WTC11 (cell line): ENCODE measurements at regions not wholly inside any gene's neighbourhood (a gene's known extent, or its start where the extent isn't known, plus 50 kb on each side); places are given as distances from the start of the nearest gene placed in this dataset.

Source experiments
- ATAC-seq: fragments of 200-7000 bp; cut with Tn5 transposase; 2 replicates; pipeline ENCODE4 v1.10.0; 2021; ENCODE audit warnings: mild to moderate bottlenecking, moderate library complexity
- CTCF ChIA-PET: fragments of 300-600 bp; sonication (Branson Sonifier 250); formaldehyde crosslinking; loops from one replicate; lab custom pipeline; 2021; ENCODE audit warnings: antibody characterized with exemption; lab: Charles Lee
- POLR2A ChIA-PET: fragments of 350-600 bp; sonication (Branson Sonifier 250); formaldehyde crosslinking; loops from one replicate; lab custom pipeline; 2021; ENCODE audit warnings: antibody characterized with exemption; lab: Charles Lee
- DNase-seq: peaks from one replicate; pipeline ENCODE4 v3.0.0; 2021; ENCODE audit warnings: low spot score
- H3K27ac Mint-ChIP-seq: 2 replicates; pipeline ENCODE4 v1.8.0; 2021; ENCODE audit warnings: mixed read lengths
- H3K27me3 Mint-ChIP-seq: 2 replicates; pipeline ENCODE4 v1.8.0; 2021; ENCODE audit warnings: low read depth, mild to moderate bottlenecking, moderate library complexity, mixed read lengths
- H3K36me3 Mint-ChIP-seq: 2 replicates; pipeline ENCODE4 v1.8.0; 2021; ENCODE audit warnings: mixed read lengths
- H3K4me1 Mint-ChIP-seq: 2 replicates; pipeline ENCODE4 v1.8.0; 2022; ENCODE audit warnings: mixed read lengths
- H3K4me3 Mint-ChIP-seq: 2 replicates; pipeline ENCODE4 v1.8.0; 2021; ENCODE audit warnings: mild to moderate bottlenecking, moderate library complexity, mixed read lengths
- H3K9me3 Mint-ChIP-seq: 2 replicates; pipeline ENCODE4 v1.8.0; 2021; ENCODE audit warnings: mixed read lengths
- ATF1 ChIP-seq: sonication (generic); formaldehyde crosslinking; IDR thresholded peaks from 2 replicates; pipeline ENCODE4 v1.8.1; 2023; ENCODE audit warnings: mild to moderate bottlenecking, moderate library complexity, missing genetic modification reagents
- CDX4 ChIP-seq: fragments of 250-450 bp; sonication (Bioruptor Pico); IDR thresholded peaks from 2 replicates; pipeline ENCODE4 v1.9.0; 2021; ENCODE audit warnings: moderate library complexity, mild to moderate bottlenecking, inconsistent platforms, borderline replicate concordance
- CREB1 ChIP-seq: sonication (generic); formaldehyde crosslinking; IDR thresholded peaks from 2 replicates; pipeline ENCODE4 v1.8.0; 2023; ENCODE audit warnings: mild to moderate bottlenecking, missing genetic modification reagents
- CREM ChIP-seq: sonication (generic); formaldehyde crosslinking; IDR thresholded peaks from 2 replicates; pipeline ENCODE4 v1.8.1; 2022; ENCODE audit warnings: mild to moderate bottlenecking, missing genetic modification reagents, moderate library complexity
- EMX1 ChIP-seq: fragments of 250-450 bp; sonication (Bioruptor Pico); IDR thresholded peaks from 2 replicates; pipeline ENCODE4 v1.8.0; 2021; ENCODE audit warnings: mild to moderate bottlenecking
- ESRRA ChIP-seq: sonication (generic); formaldehyde crosslinking; IDR thresholded peaks from 2 replicates; pipeline ENCODE4 v1.8.1; 2022; ENCODE audit warnings: mild to moderate bottlenecking, missing genetic modification reagents, borderline replicate concordance
- IRF2 ChIP-seq: sonication (generic); formaldehyde crosslinking; IDR thresholded peaks from 2 replicates; pipeline ENCODE4 v1.8.0; 2022; ENCODE audit warnings: low read depth, missing genetic modification reagents, borderline replicate concordance
- JAZF1 ChIP-seq: fragments of 250-450 bp; sonication (Bioruptor Pico); IDR thresholded peaks from 2 replicates; pipeline ENCODE4 v1.9.0; 2021; ENCODE audit warnings: moderate library complexity, mild to moderate bottlenecking, inconsistent platforms
- KAT7 ChIP-seq: sonication (generic); formaldehyde crosslinking; IDR thresholded peaks from 2 replicates; pipeline ENCODE4 v1.8.1; 2023; ENCODE audit warnings: missing genetic modification reagents, mild to moderate bottlenecking, borderline replicate concordance
- MYBL2 ChIP-seq: sonication (generic); formaldehyde crosslinking; IDR thresholded peaks from 2 replicates; pipeline ENCODE4 v1.8.1; 2023; ENCODE audit warnings: mild to moderate bottlenecking, moderate library complexity, missing genetic modification reagents
- NFE2L1 ChIP-seq: sonication (generic); formaldehyde crosslinking; IDR thresholded peaks from 2 replicates; pipeline ENCODE4 v1.8.1; 2023; ENCODE audit warnings: missing genetic modification reagents
- NR3C1 ChIP-seq: sonication (generic); formaldehyde crosslinking; conservative IDR thresholded peaks from 2 replicates; pipeline ENCODE4 v1.8.1; 2023; ENCODE audit warnings: low read depth, mild to moderate bottlenecking, missing genetic modification reagents
- SMAD4 ChIP-seq: sonication (generic); formaldehyde crosslinking; IDR thresholded peaks from 2 replicates; pipeline ENCODE4 v1.8.0; 2022; ENCODE audit warnings: mild to moderate bottlenecking, missing genetic modification reagents
- TP53 ChIP-seq: sonication (generic); formaldehyde crosslinking; IDR thresholded peaks from 2 replicates; pipeline ENCODE4 v1.8.1; 2023; ENCODE audit warnings: mild to moderate bottlenecking, missing genetic modification reagents
- ZNF138 ChIP-seq: sonication (generic); formaldehyde crosslinking; conservative IDR thresholded peaks from 2 replicates; pipeline ENCODE4 v1.8.1; 2022; ENCODE audit warnings: mild to moderate bottlenecking, moderate library complexity, missing genetic modification reagents
- ZNF396 ChIP-seq: fragments of 250-450 bp; sonication (Bioruptor Pico); IDR thresholded peaks from 2 replicates; pipeline ENCODE4 v1.8.0; 2021; ENCODE audit warnings: mild to moderate bottlenecking, moderate library complexity, borderline replicate concordance
- ZNF532 ChIP-seq: fragments of 250-450 bp; sonication (Bioruptor Pico); IDR thresholded peaks from 2 replicates; pipeline ENCODE4 v1.9.0; 2021; ENCODE audit warnings: mild to moderate bottlenecking, borderline replicate concordance
- TF ChIP-seq, protein P1 (sequence below): sonication (generic); formaldehyde crosslinking; conservative IDR thresholded peaks from 2 replicates; pipeline ENCODE4 v1.8.1; 2023; ENCODE audit warnings: mild to moderate bottlenecking, low read depth, missing genetic modification reagents, moderate library complexity

GRCh38 chr12:18905134-18905533, 167.2 kb downstream of the CAPZA3 start:
- 0 out of 2 replicates have a peak, but pooled peaks cover 6% of the 10 kb centered on the region for H3K36me3 Mint-ChIP-seq
- H3K27ac Mint-ChIP-seq, result no peak overlapping the region
- no peak overlapping the region for H3K4me3 Mint-ChIP-seq
- 0 out of 2 replicates have a peak, but pooled peaks cover 8% of the 10 kb centered on the region for H3K4me1 Mint-ChIP-seq
- no peak for DNase-seq
- H3K9me3 Mint-ChIP-seq, result peaks cover 19% of the 10 kb centered on the region
- no peaks in the 10 kb centered on the region for H3K27me3 Mint-ChIP-seq
- ChIA-PET POLR2A (no interaction called here), CTCF (no interaction called here)
- TF ChIP-seq, protein P1, sequence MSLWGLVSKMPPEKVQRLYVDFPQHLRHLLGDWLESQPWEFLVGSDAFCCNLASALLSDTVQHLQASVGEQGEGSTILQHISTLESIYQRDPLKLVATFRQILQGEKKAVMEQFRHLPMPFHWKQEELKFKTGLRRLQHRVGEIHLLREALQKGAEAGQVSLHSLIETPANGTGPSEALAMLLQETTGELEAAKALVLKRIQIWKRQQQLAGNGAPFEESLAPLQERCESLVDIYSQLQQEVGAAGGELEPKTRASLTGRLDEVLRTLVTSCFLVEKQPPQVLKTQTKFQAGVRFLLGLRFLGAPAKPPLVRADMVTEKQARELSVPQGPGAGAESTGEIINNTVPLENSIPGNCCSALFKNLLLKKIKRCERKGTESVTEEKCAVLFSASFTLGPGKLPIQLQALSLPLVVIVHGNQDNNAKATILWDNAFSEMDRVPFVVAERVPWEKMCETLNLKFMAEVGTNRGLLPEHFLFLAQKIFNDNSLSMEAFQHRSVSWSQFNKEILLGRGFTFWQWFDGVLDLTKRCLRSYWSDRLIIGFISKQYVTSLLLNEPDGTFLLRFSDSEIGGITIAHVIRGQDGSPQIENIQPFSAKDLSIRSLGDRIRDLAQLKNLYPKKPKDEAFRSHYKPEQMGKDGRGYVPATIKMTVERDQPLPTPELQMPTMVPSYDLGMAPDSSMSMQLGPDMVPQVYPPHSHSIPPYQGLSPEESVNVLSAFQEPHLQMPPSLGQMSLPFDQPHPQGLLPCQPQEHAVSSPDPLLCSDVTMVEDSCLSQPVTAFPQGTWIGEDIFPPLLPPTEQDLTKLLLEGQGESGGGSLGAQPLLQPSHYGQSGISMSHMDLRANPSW (CRISPR knock-in tag), result no peak
- TF ChIP-seq KAT7 (CRISPR knock-in tag), result no peak
- no peak for TF ChIP-seq CREB1 (CRISPR knock-in tag)
- peak; percentile 43; the same call in 1 of the 2 replicates for ATAC-seq

GRCh38 chr12:18906395-18906794, 168.5 kb downstream of the CAPZA3 start:
- ChIA-PET CTCF (no interaction called here), POLR2A (no interaction called here)
- Mint-ChIP-seq H3K4me3 (no peak overlapping the region), H3K4me1 (0 out of 2 replicates have a peak, but pooled peaks cover 8% of the 10 kb centered on the region), H3K36me3 (0 out of 2 replicates have a peak, but pooled peaks cover 6% of the 10 kb centered on the region), H3K9me3 (peaks cover 23% of the 10 kb centered on the region), H3K27me3 (no peaks in the 10 kb centered on the region), H3K27ac (no peak overlapping the region)
- TF ChIP-seq ESRRA (CRISPR knock-in tag), result no peak
- no peak for TF ChIP-seq CREM (CRISPR knock-in tag)
- TF ChIP-seq, protein P1 (CRISPR knock-in tag), result no peak
- TF ChIP-seq NR3C1 (CRISPR knock-in tag), result no peak
- no peak for TF ChIP-seq ATF1 (CRISPR knock-in tag)
- TF ChIP-seq ZNF138 (CRISPR knock-in tag), result no peak
- TF ChIP-seq MYBL2 (CRISPR knock-in tag), result no peak
- TF ChIP-seq ZNF396, result no peak
- TF ChIP-seq TP53, result no peak
- no peak for TF ChIP-seq EMX1 (CRISPR knock-in tag)
- no peak for TF ChIP-seq IRF2 (CRISPR knock-in tag)
- no peak for TF ChIP-seq ZNF532 (CRISPR knock-in tag)
- TF ChIP-seq SMAD4, result no peak
- TF ChIP-seq JAZF1 (CRISPR knock-in tag), result no peak
- no peak for TF ChIP-seq KAT7 (CRISPR knock-in tag)
- TF ChIP-seq CDX4 (CRISPR knock-in tag), result no peak
- no peak for TF ChIP-seq NFE2L1 (CRISPR knock-in tag)
- ATAC-seq (no peak), DNase-seq (no peak)
